T-helper 1 cell treated with Interleukin-12 subunit alpha and Interleukin-12 subunit beta and Interleukin-4 antibody, amounts not matched to agents 30 ng/mL and 1 ng/mL, for 36 hours (primary cell): ENCODE measurements at regions not wholly inside any gene's neighbourhood (a gene's known extent, or its start where the extent isn't known, plus 50 kb on each side); places are given as distances from the start of the nearest gene placed in this dataset.
"Not testable (repeated sequence)": the region's sequence is repeated elsewhere in the genome, so short reads cannot be mapped to it uniquely, and the experiment has no call there.

Source experiments
- intact Hi-C: fragments of 100-400 bp; cut with micrococcal nuclease; formaldehyde crosslinking; loops from one replicate; pipeline ENCODE4 v1.15.1; 2024

DNA sequence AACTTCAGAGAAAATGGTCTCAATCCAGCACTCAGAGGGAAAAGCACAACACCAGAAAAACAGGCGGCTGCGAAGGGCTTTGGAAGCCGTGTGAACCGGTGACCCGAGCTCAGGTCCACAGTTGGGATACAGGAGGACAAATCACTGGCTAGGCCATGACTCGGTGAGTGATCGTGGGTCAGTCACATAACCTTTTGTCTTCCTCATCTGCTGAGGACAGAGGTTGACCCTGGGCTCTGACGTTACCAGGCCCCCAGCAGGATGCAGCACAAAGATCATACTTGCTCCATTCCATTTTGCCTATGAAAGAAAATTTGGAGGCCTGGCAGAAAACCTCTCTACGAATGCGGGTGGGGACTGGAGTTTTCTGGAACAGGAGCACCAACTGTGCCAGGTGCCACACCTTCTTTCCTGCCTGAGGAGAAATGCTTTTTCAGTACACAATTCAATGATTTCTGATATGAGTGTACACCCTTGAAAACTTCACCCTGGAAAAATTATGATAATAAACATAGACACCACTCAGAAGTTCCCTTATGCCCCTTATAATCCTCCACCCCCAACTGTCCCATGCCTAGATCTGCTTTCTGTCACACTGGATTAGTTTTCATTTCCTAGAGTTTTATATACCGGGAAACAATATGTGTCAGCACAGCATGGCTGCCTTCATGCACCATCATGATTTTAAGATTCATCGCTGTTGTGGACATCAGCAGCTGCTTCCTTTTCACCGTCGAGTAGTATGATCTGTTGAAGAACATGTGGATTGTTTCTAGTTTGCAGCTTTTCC lies 85.3 kb upstream of the RALGAPA2 start:
- intact Hi-C loops, result no loop called here

- intact Hi-C loops, result no loop called here
Observed at GRCh38 chr20:20796766-20797440, 84.5 kb upstream of the RALGAPA2 start.

GRCh38 chr20:20795721-20796120 lies 83.3 kb upstream of the RALGAPA2 start:
- intact Hi-C loops, result no loop called here

- intact Hi-C loops, result no loop called here
Observed at GRCh38 chr20:20795119-20795518, 82.7 kb upstream of the RALGAPA2 start.

DNA sequence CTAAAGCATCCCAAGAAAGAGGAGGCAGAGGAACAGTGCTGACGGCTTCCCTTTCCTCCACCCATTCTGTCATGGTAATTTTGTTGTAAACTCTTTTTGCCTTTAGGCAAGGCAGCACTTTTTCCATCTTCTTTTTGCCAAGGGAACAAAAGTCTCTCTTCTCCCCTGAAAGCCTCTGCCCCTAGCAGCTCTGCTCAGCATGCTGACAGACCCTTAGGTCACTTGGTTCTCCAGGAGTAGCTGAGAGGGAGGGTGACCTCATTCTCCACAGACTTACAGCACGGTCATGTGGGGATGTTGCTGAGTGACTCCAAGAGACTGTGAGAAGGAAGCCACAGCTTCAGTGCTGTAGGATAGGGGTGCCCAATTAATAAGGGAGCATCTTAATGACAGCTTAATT lies 81.1 kb upstream of the RALGAPA2 start:
- intact Hi-C loops, result no loop called here

- intact Hi-C loops, result no loop called here
Observed at GRCh38 chr20:20791664-20792568, 79.5 kb upstream of the RALGAPA2 start.

- intact Hi-C loops, result no loop called here
Observed at GRCh38 chr20:20788308-20788707, 75.9 kb upstream of the RALGAPA2 start.

DNA sequence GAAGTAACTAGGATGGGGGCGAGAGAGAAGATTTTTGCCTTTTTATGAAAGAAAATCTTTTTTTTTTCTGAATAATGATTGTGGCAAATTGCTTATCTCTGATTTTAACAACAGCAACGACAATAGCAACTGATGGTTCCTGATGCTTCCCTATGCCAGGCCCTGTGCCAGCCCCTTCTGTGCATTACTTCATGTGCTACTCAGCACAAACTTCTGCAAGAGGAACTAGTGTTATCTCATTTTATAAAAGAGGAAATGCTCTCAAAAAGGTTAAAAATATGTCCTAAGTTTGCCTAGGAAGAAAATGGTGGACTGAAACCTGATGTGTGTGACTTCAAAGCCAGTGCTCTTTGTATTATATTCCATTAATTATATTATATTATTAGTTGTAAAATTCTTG lies 74.0 kb upstream of the RALGAPA2 start:
- intact Hi-C loops, result no loop called here

- intact Hi-C loops, result no loop called here
Observed at GRCh38 chr20:20785226-20785625, 72.8 kb upstream of the RALGAPA2 start.

GRCh38 chr20:20784450-20784849 lies 72.0 kb upstream of the RALGAPA2 start:
- intact Hi-C loops, result not testable (repeated sequence)

DNA sequence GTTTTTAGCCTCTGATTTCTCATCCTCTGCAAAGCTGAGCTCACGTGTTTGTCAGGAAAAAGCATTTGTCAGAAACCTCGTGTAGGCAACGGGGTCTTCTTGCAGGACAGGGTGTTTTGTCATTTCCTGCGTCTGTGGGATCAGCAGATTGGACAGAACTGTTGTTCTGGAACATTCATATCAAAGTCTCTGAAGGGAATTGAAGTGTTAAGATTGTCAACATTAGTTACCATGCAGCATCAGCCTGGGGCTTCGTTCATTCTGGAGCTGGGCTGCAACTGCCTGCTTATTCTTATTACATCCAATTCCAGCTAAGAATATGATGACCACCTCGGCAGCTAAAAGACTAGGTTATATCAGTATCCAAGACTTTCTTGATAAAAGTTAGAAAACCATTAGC lies 71.0 kb upstream of the RALGAPA2 start:
- intact Hi-C loops, result no loop called here

- intact Hi-C loops, result no loop called here
Observed at GRCh38 chr20:20782755-20783154, 70.3 kb upstream of the RALGAPA2 start.

GRCh38 chr20:20782231-20782630 lies 69.8 kb upstream of the RALGAPA2 start:
- intact Hi-C loops, result no loop called here

DNA sequence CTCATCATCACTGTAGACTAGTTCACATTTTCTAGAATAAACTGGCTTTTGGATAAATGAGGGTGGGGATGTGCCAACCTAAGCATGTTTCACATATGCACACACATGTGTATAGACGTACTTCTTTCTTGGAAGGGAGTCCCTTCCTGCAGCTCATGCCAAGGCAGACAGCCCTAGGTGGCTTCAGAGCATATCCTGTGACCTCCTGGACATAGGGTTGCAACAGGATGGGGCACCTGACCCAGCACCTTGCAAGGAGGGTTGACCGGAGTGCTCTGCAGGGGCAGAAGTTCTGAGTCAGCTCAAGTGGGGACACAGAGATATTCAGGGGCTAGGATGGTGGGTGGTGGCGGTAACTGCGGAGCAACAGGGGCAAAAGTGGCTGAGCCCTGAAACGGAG lies 68.6 kb upstream of the RALGAPA2 start:
- intact Hi-C loops, result no loop called here

GRCh38 chr20:20780127-20780824 lies 67.8 kb upstream of the RALGAPA2 start:
- intact Hi-C loops, result no loop called here

DNA sequence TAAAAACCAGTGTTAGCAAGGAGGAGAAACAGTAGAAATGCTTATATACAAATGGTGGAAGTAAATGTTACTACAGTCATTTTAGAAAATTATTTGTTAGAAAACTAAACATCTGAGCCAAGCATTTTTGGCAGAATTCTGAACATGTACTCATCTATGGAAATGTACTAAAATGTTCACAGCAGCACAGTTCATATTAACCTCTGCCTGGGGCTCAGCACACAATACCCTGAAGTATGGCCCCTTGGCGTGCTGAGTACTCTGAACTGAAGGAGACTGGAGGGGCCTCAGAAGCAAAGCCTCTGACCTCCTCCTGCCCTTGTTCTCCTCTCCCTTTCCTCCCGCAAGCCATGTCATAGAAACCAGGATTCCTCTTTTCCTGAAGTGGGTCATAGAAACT lies 66.2 kb upstream of the RALGAPA2 start:
- intact Hi-C loops, result no loop called here

GRCh38 chr20:20772497-20773085 lies 60.1 kb upstream of the RALGAPA2 start:
- intact Hi-C loops, result no loop called here

DNA sequence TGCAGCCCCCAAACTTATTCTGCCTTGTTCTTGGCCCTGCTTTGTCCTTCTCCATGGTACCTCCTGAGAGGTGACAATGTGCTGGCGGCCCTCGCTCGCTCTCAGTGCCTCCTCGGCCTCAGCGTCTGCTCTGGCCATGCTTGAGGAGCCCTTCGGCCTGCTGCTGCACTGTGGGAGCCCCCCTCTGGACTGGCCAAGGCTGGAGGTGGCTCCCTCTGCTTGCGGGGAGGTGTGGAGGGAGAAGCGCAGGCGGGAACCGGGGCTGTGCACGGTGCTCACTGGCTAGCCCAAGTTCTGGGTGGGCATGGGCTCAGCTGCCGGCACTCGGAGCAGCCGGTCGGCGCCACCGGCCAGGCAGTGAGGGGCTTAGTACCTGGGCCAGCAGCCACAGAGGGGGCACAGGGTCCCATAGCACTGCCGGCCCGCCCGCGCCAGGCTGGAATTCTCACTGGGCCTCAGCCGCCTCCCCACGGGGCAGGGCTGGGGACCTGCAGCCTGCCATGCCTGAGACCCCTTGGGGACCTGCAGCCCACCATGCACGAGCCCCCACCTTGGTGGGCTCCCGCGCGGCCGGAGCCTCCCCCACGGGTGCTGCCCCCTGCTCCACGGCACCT lies 55.9 kb upstream of the RALGAPA2 start:
- intact Hi-C loops, result no loop called here

GRCh38 chr20:20765696-20766365 lies 53.4 kb upstream of the RALGAPA2 start:
- intact Hi-C loops, result no loop called here

GRCh38 chr20:20763650-20764049 lies 51.2 kb upstream of the RALGAPA2 start:
- intact Hi-C loops, result no loop called here
